ENCODE measurements at regions not wholly inside any gene's neighbourhood (a gene's known extent, or its start where the extent isn't known, plus 50 kb on each side); places are given as distances from the start of the nearest gene placed in this dataset.

GRCh38 chr1:5265438-5266075 lies 611.1 kb downstream of the AJAP1 start:
- Mint-ChIP-seq H3K9me3 (peaks cover 13% of the 10 kb centered on the region), H3K4me3 (no peak overlapping the region), H3K27ac (no peak overlapping the region), H3K4me1 (no peaks in the 10 kb centered on the region), H3K27me3 (ENCODE audit: low read depth) (peaks cover 45% of the 10 kb centered on the region), H3K36me3 (ENCODE audit: low read depth) (no peaks in the 10 kb centered on the region)
- TF ChIP-seq CTCF (IDR thresholded peaks at IDR 0.05; ENCODE audit: unreplicated experiment in 3 of 3) = no peak

- Mint-ChIP-seq H3K27me3 (ENCODE audit: low read depth) (peaks cover 43% of the 10 kb centered on the region), H3K4me3 (no peak overlapping the region), H3K27ac (no peak overlapping the region), H3K4me1 (no peaks in the 10 kb centered on the region), H3K36me3 (ENCODE audit: low read depth) (no peaks in the 10 kb centered on the region), H3K9me3 (peaks cover 17% of the 10 kb centered on the region)
- no peak for TF ChIP-seq CTCF (IDR thresholded peaks at IDR 0.05; ENCODE audit: unreplicated experiment in 3 of 3)
Observed at GRCh38 chr1:5264476-5264875, 610.1 kb downstream of the AJAP1 start.

- H3K9me3 Mint-ChIP-seq = peaks cover 18% of the 10 kb centered on the region
- TF ChIP-seq CTCF (IDR thresholded peaks at IDR 0.05; ENCODE audit: unreplicated experiment in 3 of 3) = no peak
- H3K27me3 Mint-ChIP-seq (ENCODE audit: low read depth) = peaks cover 15% of the 10 kb centered on the region
- no peaks in the 10 kb centered on the region for H3K36me3 Mint-ChIP-seq (ENCODE audit: low read depth)
- H3K27ac Mint-ChIP-seq = no peak overlapping the region
- H3K4me3 Mint-ChIP-seq = no peak overlapping the region
- H3K4me1 Mint-ChIP-seq = no peaks in the 10 kb centered on the region
Observed at GRCh38 chr1:5256793-5257192, 602.4 kb downstream of the AJAP1 start.

GRCh38 chr1:5254975-5255374 lies 600.6 kb downstream of the AJAP1 start:
- TF ChIP-seq CTCF (IDR thresholded peaks at IDR 0.05; ENCODE audit: unreplicated experiment in 3 of 3) = no peak
- H3K27ac Mint-ChIP-seq = no peak overlapping the region
- no peaks in the 10 kb centered on the region for H3K4me1 Mint-ChIP-seq
- no peak overlapping the region for H3K4me3 Mint-ChIP-seq
- H3K9me3 Mint-ChIP-seq = peaks cover 15% of the 10 kb centered on the region
- H3K27me3 Mint-ChIP-seq (ENCODE audit: low read depth) = peaks cover 6% of the 10 kb centered on the region
- H3K36me3 Mint-ChIP-seq (ENCODE audit: low read depth) = no peaks in the 10 kb centered on the region

- peaks cover 12% of the 10 kb centered on the region for H3K9me3 Mint-ChIP-seq
- H3K36me3 Mint-ChIP-seq (ENCODE audit: low read depth) = no peaks in the 10 kb centered on the region
- H3K27ac Mint-ChIP-seq = no peak overlapping the region
- H3K4me3 Mint-ChIP-seq = no peak overlapping the region
- peaks cover 6% of the 10 kb centered on the region for H3K27me3 Mint-ChIP-seq (ENCODE audit: low read depth)
- no peaks in the 10 kb centered on the region for H3K4me1 Mint-ChIP-seq
- no peak for TF ChIP-seq CTCF (IDR thresholded peaks at IDR 0.05; ENCODE audit: unreplicated experiment in 3 of 3)
Observed at GRCh38 chr1:5254131-5254725, 599.8 kb downstream of the AJAP1 start.

- no peak for TF ChIP-seq CTCF (IDR thresholded peaks at IDR 0.05; ENCODE audit: unreplicated experiment in 3 of 3)
- Mint-ChIP-seq H3K4me3 (no peak overlapping the region), H3K36me3 (ENCODE audit: low read depth) (no peaks in the 10 kb centered on the region), H3K27ac (no peak overlapping the region), H3K27me3 (ENCODE audit: low read depth) (peaks cover 6% of the 10 kb centered on the region), H3K9me3 (peaks cover 9% of the 10 kb centered on the region), H3K4me1 (no peaks in the 10 kb centered on the region)
Observed at GRCh38 chr1:5253036-5253435, 598.6 kb downstream of the AJAP1 start.
